CD14-positive monocyte (primary cell): ENCODE measurements at regions not wholly inside any gene's neighbourhood (a gene's known extent, or its start where the extent isn't known, plus 50 kb on each side); places are given as distances from the start of the nearest gene placed in this dataset.

Experiments used
- DNase-seq, 3 donors: peaks; one replicate each; pipeline ENCODE4 v3.0.0-alpha.2; 2011 to 2022
- H2AFZ ChIP-seq: 2 replicates; pipeline ENCODE4 v1.6.0; 2012; ENCODE audit warnings: mild to moderate bottlenecking, low read depth, low read length, inconsistent platforms; ENCODE audit not compliant: insufficient read depth, poor library complexity, severe bottlenecking
- H3K27ac ChIP-seq, 2 donors: 1 replicate in 1 of 2; 2 replicates in 1 of 2; pipeline ENCODE4 v1.5.1; 2012 to 2013; ENCODE audit warnings: low read length in 2 of 2, control low read depth in 1 of 2, inconsistent platforms in 1 of 2, low read depth in 1 of 2, mild to moderate bottlenecking in 1 of 2
- H3K27me3 ChIP-seq, 2 donors: one replicate each; pipeline versions ENCODE4 v1.6.0 to v1.6.1; 2011 to 2013; ENCODE audit warnings: low read length in 2 of 2; ENCODE audit not compliant: control insufficient read depth in 2 of 2, insufficient read depth in 2 of 2
- H3K36me3 ChIP-seq, 2 donors: replicated peaks in 1 of 2; 1 replicate in 1 of 2; 2 replicates in 1 of 2; pipeline versions ENCODE4 v1.5.1 to v1.6.1; 2012 to 2013; ENCODE audit warnings: low read length in 2 of 2, control low read depth in 1 of 2, inconsistent platforms in 1 of 2, mild to moderate bottlenecking in 1 of 2; ENCODE audit not compliant: insufficient read depth in 2 of 2, control insufficient read depth in 1 of 2
- H3K4me1 ChIP-seq, 2 donors: 1 replicate in 1 of 2; 2 replicates in 1 of 2; pipeline versions ENCODE4 v1.5.1 to v1.6.1; 2012 to 2013; ENCODE audit warnings: low read length in 2 of 2, control low read depth in 1 of 2, inconsistent platforms in 1 of 2, mild to moderate bottlenecking in 1 of 2, moderate library complexity in 1 of 2; ENCODE audit not compliant: insufficient read depth in 2 of 2, control insufficient read depth in 1 of 2
- H3K4me2 ChIP-seq: replicated peaks from 2 replicates; pipeline ENCODE3; 2012; ENCODE audit warnings: low read length, moderate library complexity, mild to moderate bottlenecking; ENCODE audit not compliant: poor library complexity, severe bottlenecking; ENCODE audit errors: extremely low read depth
- H3K4me3 ChIP-seq, 3 experiments: fragments of 200-600 bp in 1 of 3; sonication (generic) in 1 of 3; replicated peaks in 1 of 3; 1 replicate in 2 of 3; 2 replicates in 1 of 3; pipeline ENCODE4 v1.5.1; 2011 to 2013; ENCODE audit warnings: low read length in 3 of 3, mild to moderate bottlenecking in 3 of 3, control low read depth in 2 of 3, low read depth in 2 of 3, inconsistent platforms in 1 of 3, moderate library complexity in 1 of 3
- H3K79me2 ChIP-seq: 2 replicates; pipeline ENCODE4 v1.6.0; 2012; ENCODE audit warnings: mild to moderate bottlenecking, control low read depth, inconsistent platforms, low read length, moderate library complexity; ENCODE audit not compliant: insufficient read depth
- H3K9ac ChIP-seq: 2 replicates; pipeline ENCODE4 v1.6.0; 2017; ENCODE audit warnings: low read length, mild to moderate bottlenecking; ENCODE audit not compliant: insufficient read depth, poor library complexity, severe bottlenecking
- H3K9me3 ChIP-seq, 2 donors: replicated peaks in 1 of 2; 1 replicate in 1 of 2; 2 replicates in 1 of 2; pipeline versions ENCODE4 v1.5.1 to v1.6.1; 2012 to 2013; ENCODE audit warnings: low read length in 2 of 2, control low read depth in 1 of 2; ENCODE audit not compliant: control insufficient read depth in 1 of 2, insufficient read depth in 1 of 2
- H4K20me1 ChIP-seq: 2 replicates; pipeline ENCODE4 v1.6.0; 2012; ENCODE audit warnings: mild to moderate bottlenecking, low read length, control low read depth, moderate library complexity; ENCODE audit not compliant: insufficient read depth
- H3K27ac Mint-ChIP-seq, 7 donors: one replicate each; pipeline ENCODE4 v1.8.0; 2020; ENCODE audit warnings: mild to moderate bottlenecking in 7 of 7, mixed read lengths in 7 of 7, moderate library complexity in 6 of 7, inconsistent platforms in 2 of 7
- H3K27me3 Mint-ChIP-seq, 3 donors: one replicate each; pipeline ENCODE4 v1.8.0; 2021 to 2022; ENCODE audit warnings: low read depth in 3 of 3, mild to moderate bottlenecking in 3 of 3, mixed read lengths in 3 of 3, moderate library complexity in 3 of 3, inconsistent platforms in 1 of 3
- H3K36me3 Mint-ChIP-seq, 2 donors: one replicate each; pipeline ENCODE4 v1.8.0; 2020; ENCODE audit warnings: mixed read lengths in 2 of 2, inconsistent platforms in 1 of 2, mild to moderate bottlenecking in 1 of 2
- H3K4me1 Mint-ChIP-seq: one replicate; pipeline ENCODE4 v1.8.0; 2020; ENCODE audit warnings: mild to moderate bottlenecking, mixed read lengths
- H3K4me3 Mint-ChIP-seq, 2 donors: one replicate each; pipeline ENCODE4 v1.8.0; 2020; ENCODE audit warnings: mild to moderate bottlenecking in 2 of 2, mixed read lengths in 2 of 2, moderate library complexity in 1 of 2
- H3K9me3 Mint-ChIP-seq, 7 donors: one replicate each; pipeline ENCODE4 v1.8.0; 2020 to 2022; ENCODE audit warnings: mixed read lengths in 7 of 7, mild to moderate bottlenecking in 6 of 7, moderate library complexity in 6 of 7, inconsistent platforms in 2 of 7
- WGBS: methylation state at CpG from one replicate; pipeline ENCODE4 v1.1.5; 2013; ENCODE audit warnings: missing lambda C conversion rate; ENCODE audit not compliant: insufficient coverage; 5-methylcytosine and 5-hydroxymethylcytosine counted together
- intact Hi-C, 2 donors: fragments of 100-400 bp; cut with micrococcal nuclease; formaldehyde crosslinking; loops; one replicate each; pipeline versions ENCODE4 v1.15.0 to v1.15.1; 2023
- TF ChIP-seq, protein P1 (sequence below): fragments of 200-600 bp; IDR thresholded peaks from one replicate; pipeline ENCODE4 v1.8.0; 2022; ENCODE audit warnings: antibody characterized with exemption, mild to moderate bottlenecking

DNA sequence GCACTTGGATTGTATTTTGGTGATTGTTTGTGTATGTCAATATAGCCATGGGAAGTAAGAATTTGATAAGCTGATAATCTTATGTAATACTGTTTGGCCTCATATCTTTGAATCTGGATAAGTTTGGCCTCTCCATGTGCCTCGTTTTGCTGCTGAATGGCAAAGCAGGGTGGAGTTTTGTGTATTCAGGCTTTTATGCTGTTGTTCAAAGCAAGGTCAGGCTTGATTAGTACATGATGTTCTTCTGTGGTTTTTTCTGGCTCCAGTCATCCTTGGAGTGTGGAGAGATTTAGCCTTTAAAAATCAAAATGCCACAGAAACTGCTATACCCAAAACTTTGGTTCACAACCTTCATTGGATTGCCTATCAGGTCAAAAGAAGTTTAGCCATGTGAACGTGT is 728.9 kb upstream of the GJE1 start:
- peaks cover 2 to 14% (median 8%) of the 10 kb centered on the region in 7 donors for H3K9me3 Mint-ChIP-seq
- no peak overlapping the region for H3K9ac ChIP-seq
- H3K27ac ChIP-seq: no peak overlapping the region
- TF ChIP-seq, protein P1, sequence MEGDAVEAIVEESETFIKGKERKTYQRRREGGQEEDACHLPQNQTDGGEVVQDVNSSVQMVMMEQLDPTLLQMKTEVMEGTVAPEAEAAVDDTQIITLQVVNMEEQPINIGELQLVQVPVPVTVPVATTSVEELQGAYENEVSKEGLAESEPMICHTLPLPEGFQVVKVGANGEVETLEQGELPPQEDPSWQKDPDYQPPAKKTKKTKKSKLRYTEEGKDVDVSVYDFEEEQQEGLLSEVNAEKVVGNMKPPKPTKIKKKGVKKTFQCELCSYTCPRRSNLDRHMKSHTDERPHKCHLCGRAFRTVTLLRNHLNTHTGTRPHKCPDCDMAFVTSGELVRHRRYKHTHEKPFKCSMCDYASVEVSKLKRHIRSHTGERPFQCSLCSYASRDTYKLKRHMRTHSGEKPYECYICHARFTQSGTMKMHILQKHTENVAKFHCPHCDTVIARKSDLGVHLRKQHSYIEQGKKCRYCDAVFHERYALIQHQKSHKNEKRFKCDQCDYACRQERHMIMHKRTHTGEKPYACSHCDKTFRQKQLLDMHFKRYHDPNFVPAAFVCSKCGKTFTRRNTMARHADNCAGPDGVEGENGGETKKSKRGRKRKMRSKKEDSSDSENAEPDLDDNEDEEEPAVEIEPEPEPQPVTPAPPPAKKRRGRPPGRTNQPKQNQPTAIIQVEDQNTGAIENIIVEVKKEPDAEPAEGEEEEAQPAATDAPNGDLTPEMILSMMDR: no peak
- H3K36me3 ChIP-seq: no peaks in the 10 kb centered on the region
- H3K36me3 Mint-ChIP-seq: no peaks in the 10 kb centered on the region
- no peaks in the 10 kb centered on the region for H3K79me2 ChIP-seq
- H3K4me3 ChIP-seq: no peak overlapping the region
- H2AFZ ChIP-seq: no peak overlapping the region
- no peaks in the 10 kb centered on the region for H3K4me1 ChIP-seq
- H3K4me2 ChIP-seq: no peak overlapping the region
- no peaks in the 10 kb centered on the region for H3K27me3 ChIP-seq
- H3K9me3 ChIP-seq: peaks cover 4 to 6% of the 10 kb centered on the region in 2 donors
- H3K27me3 Mint-ChIP-seq: no peaks in the 10 kb centered on the region
- WGBS: 43% methylated on average over 1 of the region's 2 CpGs
- intact Hi-C loops: no loop called here
- DNase-seq: no peak
- no peaks in the 10 kb centered on the region for H4K20me1 ChIP-seq
- H3K27ac Mint-ChIP-seq: no peak overlapping the region
- H3K4me3 Mint-ChIP-seq: no peak overlapping the region
- no peaks in the 10 kb centered on the region for H3K4me1 Mint-ChIP-seq

DNA sequence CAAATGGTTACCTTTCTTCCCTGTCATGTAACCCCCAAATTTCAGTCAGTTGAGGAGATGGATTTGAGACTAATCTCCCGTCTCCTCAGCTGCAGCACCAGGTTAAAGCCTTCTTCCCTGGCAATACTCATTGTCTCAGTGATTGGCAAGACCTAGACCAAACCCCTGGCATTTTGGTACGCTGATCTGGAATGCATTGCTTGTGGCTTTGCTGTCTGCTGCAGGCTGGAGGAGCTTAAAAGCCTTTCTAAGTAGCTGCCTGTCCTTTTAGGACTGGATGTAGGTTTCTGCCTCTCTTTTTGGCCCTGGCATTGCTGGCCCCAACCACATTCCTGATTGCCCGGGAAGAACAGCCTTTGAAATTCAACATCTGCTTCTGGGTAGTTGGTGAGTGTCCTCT is 729.6 kb upstream of the GJE1 start:
- Histone ChIP-seq H3K4me2 (no peak overlapping the region), H3K27me3 (no peaks in the 10 kb centered on the region), H3K4me3 (no peak overlapping the region), H2AFZ (no peak overlapping the region), H3K9me3 (peaks cover 1 to 2% of the 10 kb centered on the region in 2 donors), H3K79me2 (no peaks in the 10 kb centered on the region), H3K4me1 (no peaks in the 10 kb centered on the region), H3K9ac (no peak overlapping the region), H3K36me3 (no peaks in the 10 kb centered on the region), H3K27ac (no peak overlapping the region), H4K20me1 (no peaks in the 10 kb centered on the region)
- intact Hi-C loops: no loop called here
- no peaks in the 10 kb centered on the region for H3K27me3 Mint-ChIP-seq
- TF ChIP-seq, protein P1: no peak
- H3K4me3 Mint-ChIP-seq: no peak overlapping the region
- H3K4me1 Mint-ChIP-seq: no peaks in the 10 kb centered on the region
- no peaks in the 10 kb centered on the region for H3K36me3 Mint-ChIP-seq
- no peak overlapping the region for H3K27ac Mint-ChIP-seq
- no peak for DNase-seq
- peaks cover 0 to 6% (median 4%) of the 10 kb centered on the region in 7 donors for H3K9me3 Mint-ChIP-seq
- WGBS: 82% methylated on average over 3 of the region's 3 CpGs
